ENCODE measurements at regions not wholly inside any gene's neighbourhood (a gene's known extent, or its start where the extent isn't known, plus 50 kb on each side); places are given as distances from the start of the nearest gene placed in this dataset.

DNA sequence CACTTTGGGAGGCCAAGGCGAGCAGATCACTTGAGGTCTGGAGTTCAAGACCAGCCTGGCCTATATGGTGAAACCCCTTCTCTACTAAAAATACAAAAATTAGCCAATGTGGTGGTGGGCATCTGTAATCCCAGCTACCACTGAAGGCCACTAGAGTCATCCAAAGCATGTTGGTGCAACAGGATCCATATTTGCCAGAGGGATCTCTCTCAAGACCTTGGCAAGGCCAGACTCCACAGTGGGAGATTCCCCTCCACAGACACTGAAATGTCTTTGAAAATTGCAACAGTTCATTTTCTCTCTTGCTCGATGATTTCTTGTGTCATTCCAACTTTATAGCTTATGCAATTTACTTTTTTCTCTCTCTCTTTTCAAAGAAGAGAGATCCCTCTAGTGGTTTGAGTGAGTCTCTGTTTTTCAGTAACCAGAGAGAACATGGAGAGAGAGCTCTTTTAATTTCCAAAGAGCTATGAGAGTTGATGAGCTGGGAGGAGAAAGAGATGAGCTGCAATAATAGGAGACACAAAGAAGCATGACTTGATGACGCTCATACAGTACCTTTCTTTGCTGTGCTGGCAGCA, 176.8 kb upstream of the USP25 start:
- TF ChIP-seq, protein P1, sequence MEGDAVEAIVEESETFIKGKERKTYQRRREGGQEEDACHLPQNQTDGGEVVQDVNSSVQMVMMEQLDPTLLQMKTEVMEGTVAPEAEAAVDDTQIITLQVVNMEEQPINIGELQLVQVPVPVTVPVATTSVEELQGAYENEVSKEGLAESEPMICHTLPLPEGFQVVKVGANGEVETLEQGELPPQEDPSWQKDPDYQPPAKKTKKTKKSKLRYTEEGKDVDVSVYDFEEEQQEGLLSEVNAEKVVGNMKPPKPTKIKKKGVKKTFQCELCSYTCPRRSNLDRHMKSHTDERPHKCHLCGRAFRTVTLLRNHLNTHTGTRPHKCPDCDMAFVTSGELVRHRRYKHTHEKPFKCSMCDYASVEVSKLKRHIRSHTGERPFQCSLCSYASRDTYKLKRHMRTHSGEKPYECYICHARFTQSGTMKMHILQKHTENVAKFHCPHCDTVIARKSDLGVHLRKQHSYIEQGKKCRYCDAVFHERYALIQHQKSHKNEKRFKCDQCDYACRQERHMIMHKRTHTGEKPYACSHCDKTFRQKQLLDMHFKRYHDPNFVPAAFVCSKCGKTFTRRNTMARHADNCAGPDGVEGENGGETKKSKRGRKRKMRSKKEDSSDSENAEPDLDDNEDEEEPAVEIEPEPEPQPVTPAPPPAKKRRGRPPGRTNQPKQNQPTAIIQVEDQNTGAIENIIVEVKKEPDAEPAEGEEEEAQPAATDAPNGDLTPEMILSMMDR (IDR thresholded peaks at IDR 0.05 in 2 of 3, conservative IDR thresholded peaks at IDR 0.05 in 1 of 3; ENCODE audit: control insufficient read depth in 2 of 3, extremely low read depth in 1 of 3, insufficient read depth in 1 of 3, low read depth in 3 of 3, low read length in 3 of 3) = peak in 2 of 3 experiments; percentile 28 to 30; a peak in 3 of 6 replicates
- TF ChIP-seq CHD4 (IDR thresholded peaks at IDR 0.05) (no peak), IRF4 (IDR thresholded peaks at IDR 0.05; ENCODE audit: low read depth, low read length) (no peak), RCOR1 (conservative IDR thresholded peaks at IDR 0.05; ENCODE audit: low read depth, low read length) (no peak), RAD21 (IDR thresholded peaks at IDR 0.05; ENCODE audit: insufficient read depth, low read depth, low read length) (peak; percentile 52), HDAC2 (IDR thresholded peaks at IDR 0.05) (no peak), JUNB (IDR thresholded peaks at IDR 0.05) (no peak), IKZF2 (IDR thresholded peaks at IDR 0.05) (no peak), ZSCAN29 (IDR thresholded peaks at IDR 0.05) (no peak)
- TF ChIP-seq, protein P2, sequence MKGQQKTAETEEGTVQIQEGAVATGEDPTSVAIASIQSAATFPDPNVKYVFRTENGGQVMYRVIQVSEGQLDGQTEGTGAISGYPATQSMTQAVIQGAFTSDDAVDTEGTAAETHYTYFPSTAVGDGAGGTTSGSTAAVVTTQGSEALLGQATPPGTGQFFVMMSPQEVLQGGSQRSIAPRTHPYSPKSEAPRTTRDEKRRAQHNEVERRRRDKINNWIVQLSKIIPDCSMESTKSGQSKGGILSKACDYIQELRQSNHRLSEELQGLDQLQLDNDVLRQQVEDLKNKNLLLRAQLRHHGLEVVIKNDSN (IDR thresholded peaks at IDR 0.05; ENCODE audit: borderline replicate concordance, extremely low read length, insufficient read depth, low read depth, low read length) = no peak
- TF ChIP-seq, protein P3, sequence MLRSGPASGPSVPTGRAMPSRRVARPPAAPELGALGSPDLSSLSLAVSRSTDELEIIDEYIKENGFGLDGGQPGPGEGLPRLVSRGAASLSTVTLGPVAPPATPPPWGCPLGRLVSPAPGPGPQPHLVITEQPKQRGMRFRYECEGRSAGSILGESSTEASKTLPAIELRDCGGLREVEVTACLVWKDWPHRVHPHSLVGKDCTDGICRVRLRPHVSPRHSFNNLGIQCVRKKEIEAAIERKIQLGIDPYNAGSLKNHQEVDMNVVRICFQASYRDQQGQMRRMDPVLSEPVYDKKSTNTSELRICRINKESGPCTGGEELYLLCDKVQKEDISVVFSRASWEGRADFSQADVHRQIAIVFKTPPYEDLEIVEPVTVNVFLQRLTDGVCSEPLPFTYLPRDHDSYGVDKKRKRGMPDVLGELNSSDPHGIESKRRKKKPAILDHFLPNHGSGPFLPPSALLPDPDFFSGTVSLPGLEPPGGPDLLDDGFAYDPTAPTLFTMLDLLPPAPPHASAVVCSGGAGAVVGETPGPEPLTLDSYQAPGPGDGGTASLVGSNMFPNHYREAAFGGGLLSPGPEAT (IDR thresholded peaks at IDR 0.05; ENCODE audit: low read depth) = no peak
- TF ChIP-seq, protein P4, sequence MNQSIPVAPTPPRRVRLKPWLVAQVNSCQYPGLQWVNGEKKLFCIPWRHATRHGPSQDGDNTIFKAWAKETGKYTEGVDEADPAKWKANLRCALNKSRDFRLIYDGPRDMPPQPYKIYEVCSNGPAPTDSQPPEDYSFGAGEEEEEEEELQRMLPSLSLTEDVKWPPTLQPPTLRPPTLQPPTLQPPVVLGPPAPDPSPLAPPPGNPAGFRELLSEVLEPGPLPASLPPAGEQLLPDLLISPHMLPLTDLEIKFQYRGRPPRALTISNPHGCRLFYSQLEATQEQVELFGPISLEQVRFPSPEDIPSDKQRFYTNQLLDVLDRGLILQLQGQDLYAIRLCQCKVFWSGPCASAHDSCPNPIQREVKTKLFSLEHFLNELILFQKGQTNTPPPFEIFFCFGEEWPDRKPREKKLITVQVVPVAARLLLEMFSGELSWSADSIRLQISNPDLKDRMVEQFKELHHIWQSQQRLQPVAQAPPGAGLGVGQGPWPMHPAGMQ (IDR thresholded peaks at IDR 0.05; ENCODE audit: borderline replicate concordance) = no peak
- Histone ChIP-seq H3K9ac (ENCODE audit: control insufficient read depth, insufficient read depth, low read length) (no peak overlapping the region), H3K79me2 (ENCODE audit: control insufficient read depth, insufficient read depth, low read length) (no peaks in the 10 kb centered on the region), H3K4me2 (ENCODE audit: control insufficient read depth, insufficient read depth) (no peak overlapping the region), H3K4me1 (ENCODE audit: control insufficient read depth, insufficient read depth, low read length) (no peaks in the 10 kb centered on the region), H3K4me3 (no peak overlapping the region), H4K20me1 (ENCODE audit: control insufficient read depth, insufficient read depth) (no peaks in the 10 kb centered on the region), H2AFZ (ENCODE audit: control insufficient read depth, low read depth, low read length) (no peak overlapping the region), H3K9me3 (replicated peaks; ENCODE audit: control insufficient read depth, insufficient read depth, low read length) (no peaks in the 10 kb centered on the region), H3K36me3 (ENCODE audit: control insufficient read depth in 2 of 2, insufficient read depth in 2 of 2, low read length in 1 of 2) (no peaks in the 10 kb centered on the region), H3K27ac (ENCODE audit: control insufficient read depth, insufficient read depth) (no peak overlapping the region), H3K27me3 (replicated peaks in 1 of 2; ENCODE audit: control insufficient read depth in 2 of 2, insufficient read depth in 2 of 2, low read length in 1 of 2) (no peaks in the 10 kb centered on the region; a peak in 1 of 4 replicates)
- POLR2A ChIA-PET = no interaction called here
- DNase-seq (ENCODE audit: low read depth, low spot score) (no peak), ATAC-seq (no peak), FAIRE-seq (no peak)
- SMC1A ChIA-PET (ENCODE audit: uncharacterized antibody, unreplicated experiment) = interaction anchor here (0.7 to 1.6 kb wide), 3 partner anchors 11 to 1149 kb away, joined by 3 to 4 read pairs (median 3); no protein-coding TSS in a partner anchor
- CTCF ChIA-PET = interaction anchor here (0.6 to 1.5 kb wide), 6 partner anchors 70 to 1246 kb away, joined by 3 to 7 read pairs (median 4); no protein-coding TSS in a partner anchor
- RAD21 ChIA-PET (ENCODE audit: unreplicated experiment) = interaction anchor here (1.1 kb wide), 2 partner anchors 70 to 73 kb away, joined by 3 read pairs; no protein-coding TSS in a partner anchor
- WGBS (ENCODE audit: insufficient coverage, insufficient replicate concordance, low lambda C conversion rate, missing lambda C conversion rate) = 25% methylated on average over 3 of the region's 3 CpGs
- intact Hi-C loops (cut with micrococcal nuclease; ENCODE audit: unreplicated experiment) = no loop called here
- BruUV-seq (replicated peaks) = no TSS peak
- in situ Hi-C loops (cut with MboI) = no loop called here
